IPS-15b (cell line): ENCODE measurements at regions not wholly inside any gene's neighbourhood (a gene's known extent, or its start where the extent isn't known, plus 50 kb on each side); places are given as distances from the start of the nearest gene placed in this dataset.
"Not testable (repeated sequence)": the region's sequence is repeated elsewhere in the genome, so short reads cannot be mapped to it uniquely, and the experiment has no call there.

Experiments used
- H3K27me3 ChIP-seq: one replicate; pipeline ENCODE4 v1.6.1; 2013; ENCODE audit warnings: low read length; ENCODE audit not compliant: control insufficient read depth, insufficient read depth
- H3K36me3 ChIP-seq: one replicate; pipeline ENCODE4 v1.6.1; 2013; ENCODE audit warnings: low read length; ENCODE audit not compliant: control insufficient read depth, insufficient read depth
- H3K4me1 ChIP-seq: one replicate; pipeline ENCODE4 v1.6.1; 2013; ENCODE audit warnings: mild to moderate bottlenecking, low read length; ENCODE audit not compliant: control insufficient read depth, insufficient read depth
- H3K4me3 ChIP-seq: one replicate; pipeline ENCODE4 v1.5.1; 2013; ENCODE audit warnings: low read depth, low read length
- H3K9ac ChIP-seq: one replicate; pipeline ENCODE4 v1.6.1; 2013; ENCODE audit warnings: low read depth, mild to moderate bottlenecking, low read length
- H3K9me3 ChIP-seq: one replicate; pipeline ENCODE4 v1.6.1; 2013; ENCODE audit warnings: mild to moderate bottlenecking, low read length; ENCODE audit not compliant: control insufficient read depth, insufficient read depth

- Histone ChIP-seq H3K36me3 (no peaks in the 10 kb centered on the region), H3K4me3 (no peak overlapping the region), H3K4me1 (no peaks in the 10 kb centered on the region), H3K27me3 (no peaks in the 10 kb centered on the region), H3K9me3 (no peaks in the 10 kb centered on the region), H3K9ac (no peak overlapping the region)
These were observed 376.3 kb downstream of the IPMK start for GRCh38 chr10:57891201-57892006.

DNA sequence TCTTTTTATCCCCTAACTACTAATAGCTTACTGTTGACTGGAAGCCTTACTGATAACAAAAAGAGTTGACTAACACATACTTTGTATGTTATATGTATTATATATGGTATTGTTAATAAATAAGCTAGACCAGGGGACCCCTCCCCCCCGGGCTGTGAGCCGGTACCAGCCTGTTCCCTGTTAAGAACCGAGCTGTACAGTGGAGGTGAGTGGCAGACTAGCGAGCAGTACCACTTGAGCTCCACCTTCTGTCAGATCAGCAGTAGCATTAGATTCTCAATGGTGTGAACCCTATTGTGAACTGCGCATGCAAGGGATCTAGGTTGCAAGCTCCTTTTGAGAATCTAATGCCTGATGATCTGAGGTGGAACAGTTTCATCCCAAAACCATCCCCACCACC, 377.0 kb downstream of the IPMK start:
- Histone ChIP-seq H3K4me1 (no peaks in the 10 kb centered on the region), H3K9me3 (no peaks in the 10 kb centered on the region), H3K9ac (no peak overlapping the region), H3K27me3 (no peaks in the 10 kb centered on the region), H3K36me3 (no peaks in the 10 kb centered on the region), H3K4me3 (no peak overlapping the region)

DNA sequence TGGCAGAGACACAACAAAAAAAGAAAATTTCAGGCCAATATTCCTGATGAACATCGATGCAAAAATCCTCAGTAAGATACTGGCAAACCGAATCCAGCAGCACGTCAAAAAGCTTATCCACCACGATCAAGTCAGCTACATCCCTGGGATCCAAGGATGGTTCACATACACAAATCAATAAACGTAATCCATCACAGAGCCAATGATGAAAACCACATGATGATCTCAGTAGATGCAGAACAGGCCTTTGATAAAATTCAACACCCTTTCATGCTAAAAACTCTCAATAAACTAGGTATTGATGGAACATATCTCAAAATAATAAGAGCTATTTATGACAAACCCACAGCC, 382.1 kb downstream of the IPMK start:
- H3K27me3 ChIP-seq, H3K4me3 ChIP-seq, H3K9ac ChIP-seq, H3K36me3 ChIP-seq, H3K4me1 ChIP-seq, H3K9me3 ChIP-seq: not testable (repeated sequence)

DNA sequence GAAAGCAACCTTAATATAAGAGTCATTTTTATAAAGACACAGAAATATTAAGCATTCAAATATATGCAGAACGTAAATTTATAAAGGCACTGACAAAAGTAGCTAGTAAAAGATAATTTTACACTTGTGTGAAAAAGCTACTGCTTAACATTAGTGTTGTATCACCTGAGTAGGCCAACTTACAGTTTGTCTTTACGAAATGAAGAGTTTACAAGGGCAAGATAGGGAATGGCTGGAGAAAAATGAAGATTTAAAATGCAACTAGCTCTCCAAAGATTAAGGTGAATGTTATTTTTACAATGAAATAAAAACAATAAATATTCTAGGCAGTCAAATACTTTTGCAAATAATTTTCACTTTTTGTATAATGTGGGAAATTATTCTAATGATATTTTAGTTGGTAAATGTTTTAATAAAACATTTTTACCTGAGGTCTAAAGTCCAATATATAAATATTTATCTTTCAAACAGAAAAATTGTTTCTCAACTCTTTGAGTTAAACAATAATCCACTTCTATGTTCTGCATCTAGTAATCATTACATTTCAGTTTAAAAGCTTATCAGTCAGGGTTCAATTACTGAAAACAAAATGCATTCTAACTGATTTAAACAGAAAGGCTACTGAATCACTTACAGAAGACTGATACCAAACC, 382.6 kb downstream of the IPMK start:
- Histone ChIP-seq H3K27me3 (no peaks in the 10 kb centered on the region), H3K4me1 (no peaks in the 10 kb centered on the region), H3K9ac (no peak overlapping the region), H3K4me3 (no peak overlapping the region), H3K9me3 (no peaks in the 10 kb centered on the region), H3K36me3 (no peaks in the 10 kb centered on the region)

DNA sequence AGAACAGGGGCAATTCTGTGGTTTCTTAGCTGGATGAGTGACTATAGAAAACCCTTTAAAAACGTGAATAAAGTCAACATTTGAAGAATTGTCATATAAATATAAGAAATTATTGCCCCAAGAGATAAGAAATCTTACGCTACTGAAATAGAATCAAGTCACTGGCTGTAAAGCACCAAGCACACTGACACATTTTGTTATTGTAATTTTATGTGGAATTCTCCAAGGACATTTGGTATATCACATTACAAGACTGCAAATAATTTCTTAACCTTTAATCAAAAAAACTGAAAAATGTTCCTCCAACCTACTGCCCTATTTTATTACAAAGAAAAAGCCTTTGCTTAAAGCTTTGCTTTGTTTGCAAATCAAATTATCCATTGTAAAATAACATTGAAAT, 383.3 kb downstream of the IPMK start:
- H3K9me3 ChIP-seq, result no peaks in the 10 kb centered on the region
- no peaks in the 10 kb centered on the region for H3K36me3 ChIP-seq
- H3K9ac ChIP-seq, result no peak overlapping the region
- no peaks in the 10 kb centered on the region for H3K27me3 ChIP-seq
- no peak overlapping the region for H3K4me3 ChIP-seq
- H3K4me1 ChIP-seq, result no peaks in the 10 kb centered on the region

DNA sequence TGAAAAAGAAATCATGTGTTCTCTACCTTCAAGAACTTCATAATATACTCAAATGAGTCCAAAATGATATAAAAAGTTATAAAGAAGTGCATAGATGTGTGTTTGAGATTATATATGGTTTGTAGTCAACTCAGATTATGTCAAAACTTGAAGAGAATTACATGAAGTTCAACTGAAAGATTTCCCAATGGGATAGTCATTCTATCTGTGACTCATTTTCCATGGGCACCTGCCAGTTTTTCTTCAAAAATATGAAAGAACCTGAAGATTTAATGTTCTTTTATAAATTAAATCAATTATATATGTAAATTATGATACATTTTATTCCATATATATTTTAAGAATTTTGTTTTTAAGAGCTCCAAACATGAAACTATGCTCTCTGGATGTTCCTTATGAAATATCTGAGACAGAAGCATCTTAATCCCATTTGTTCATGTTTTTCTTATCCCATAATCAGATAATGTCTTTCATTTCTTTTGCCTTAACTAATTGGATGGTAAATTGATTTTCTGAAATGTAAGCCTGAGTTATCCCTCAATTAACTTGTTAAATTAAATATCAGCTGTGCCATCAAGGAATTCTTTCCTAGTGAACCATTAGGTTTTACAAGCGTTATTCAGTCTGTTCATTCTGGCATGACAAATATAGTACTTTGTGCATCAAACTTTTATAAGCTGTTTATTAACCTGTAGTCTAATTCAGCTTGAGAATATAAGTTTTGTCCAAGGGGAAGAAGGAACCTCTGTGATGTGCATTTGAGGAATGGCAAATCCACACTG, 387.1 kb downstream of the IPMK start:
- Histone ChIP-seq H3K4me3 (no peak overlapping the region), H3K4me1 (no peaks in the 10 kb centered on the region), H3K27me3 (no peaks in the 10 kb centered on the region), H3K36me3 (no peaks in the 10 kb centered on the region), H3K9me3 (no peaks in the 10 kb centered on the region), H3K9ac (no peak overlapping the region)

- Histone ChIP-seq H3K27me3 (no peaks in the 10 kb centered on the region), H3K9me3 (no peaks in the 10 kb centered on the region), H3K36me3 (no peaks in the 10 kb centered on the region), H3K4me1 (no peaks in the 10 kb centered on the region), H3K4me3 (no peak overlapping the region), H3K9ac (no peak overlapping the region)
These were observed 392.9 kb downstream of the IPMK start for GRCh38 chr10:57874810-57875209.

- Histone ChIP-seq H3K36me3 (no peaks in the 10 kb centered on the region), H3K4me1 (no peaks in the 10 kb centered on the region), H3K9me3 (no peaks in the 10 kb centered on the region), H3K9ac (no peak overlapping the region), H3K27me3 (no peaks in the 10 kb centered on the region), H3K4me3 (no peak overlapping the region)
These were observed 400.5 kb downstream of the IPMK start for GRCh38 chr10:57867241-57867640.

GRCh38 chr10:57864765-57865680, 402.7 kb downstream of the IPMK start:
- Histone ChIP-seq H3K27me3 (no peaks in the 10 kb centered on the region), H3K36me3 (no peaks in the 10 kb centered on the region), H3K9ac (no peak overlapping the region), H3K4me1 (no peaks in the 10 kb centered on the region), H3K4me3 (no peak overlapping the region), H3K9me3 (no peaks in the 10 kb centered on the region)

GRCh38 chr10:57849691-57850357, 417.9 kb downstream of the IPMK start:
- no peaks in the 10 kb centered on the region for H3K9me3 ChIP-seq
- no peaks in the 10 kb centered on the region for H3K27me3 ChIP-seq
- no peaks in the 10 kb centered on the region for H3K36me3 ChIP-seq
- H3K9ac ChIP-seq, result no peak overlapping the region
- H3K4me1 ChIP-seq, result no peaks in the 10 kb centered on the region
- H3K4me3 ChIP-seq, result no peak overlapping the region
